Muscle of arm (tissue), 1 donor: ENCODE measurements at regions not wholly inside any gene's neighbourhood (a gene's known extent, or its start where the extent isn't known, plus 50 kb on each side); places are given as distances from the start of the nearest gene placed in this dataset.

ENCODE experiments used
- DNase-seq: peaks from one replicate; pipeline ENCODE4 v3.0.0-alpha.2; 2013

GRCh38 chr3:109903100-109903499 is 565.8 kb upstream of the DPPA4 start:
- no peak for DNase-seq

- DNase-seq = no peak
Observed at GRCh38 chr3:109910772-109911171, 573.4 kb upstream of the DPPA4 start.

- DNase-seq = no peak
Observed at GRCh38 chr3:109918740-109919139, 581.4 kb upstream of the DPPA4 start.

GRCh38 chr3:109920749-109921148 is 583.4 kb upstream of the DPPA4 start:
- DNase-seq = no peak

GRCh38 chr3:109921509-109921908 is 584.2 kb upstream of the DPPA4 start:
- DNase-seq = no peak

GRCh38 chr3:109922856-109923255 is 585.5 kb upstream of the DPPA4 start:
- DNase-seq = no peak

GRCh38 chr3:109923431-109923830 is 586.1 kb upstream of the DPPA4 start:
- DNase-seq = no peak

- DNase-seq = no peak
Observed at GRCh38 chr3:109924196-109924595, 586.9 kb upstream of the DPPA4 start.

GRCh38 chr3:109926376-109926775 is 589.0 kb upstream of the DPPA4 start:
- no peak for DNase-seq

GRCh38 chr3:109927161-109927560 is 589.8 kb upstream of the DPPA4 start:
- DNase-seq = no peak

- no peak for DNase-seq
Observed at GRCh38 chr3:109927726-109928125, 590.4 kb upstream of the DPPA4 start.

GRCh38 chr3:109930582-109930981 is 593.2 kb upstream of the DPPA4 start:
- DNase-seq = no peak

- no peak for DNase-seq
Observed at GRCh38 chr3:109933576-109933975, 596.2 kb upstream of the DPPA4 start.

GRCh38 chr3:109939817-109940216 is 602.5 kb upstream of the DPPA4 start:
- no peak for DNase-seq

GRCh38 chr3:109943181-109943580 is 605.8 kb upstream of the DPPA4 start:
- DNase-seq = no peak

- DNase-seq = no peak
Observed at GRCh38 chr3:109944836-109945235, 607.5 kb upstream of the DPPA4 start.

- no peak for DNase-seq
Observed at GRCh38 chr3:109952924-109953323, 615.6 kb upstream of the DPPA4 start.

GRCh38 chr3:109963831-109964230 is 626.5 kb upstream of the DPPA4 start:
- DNase-seq = no peak

GRCh38 chr3:109973733-109974132 is 636.4 kb upstream of the DPPA4 start:
- no peak for DNase-seq

GRCh38 chr3:109977897-109978296 is 640.6 kb upstream of the DPPA4 start:
- DNase-seq = peak; percentile 40

- no peak for DNase-seq
Observed at GRCh38 chr3:109982201-109982600, 644.9 kb upstream of the DPPA4 start.

GRCh38 chr3:109984976-109985375 is 647.6 kb upstream of the DPPA4 start:
- peak; percentile 29 for DNase-seq

GRCh38 chr3:109985943-109986555 is 648.7 kb upstream of the DPPA4 start:
- DNase-seq = no peak

- DNase-seq = no peak
Observed at GRCh38 chr3:109994853-109995252, 657.5 kb upstream of the DPPA4 start.

GRCh38 chr3:109995377-109995776 is 658.0 kb upstream of the DPPA4 start:
- peak; percentile 44 for DNase-seq
